ENCODE measurements at regions not wholly inside any gene's neighbourhood (a gene's known extent, or its start where the extent isn't known, plus 50 kb on each side); places are given as distances from the start of the nearest gene placed in this dataset.

- H3K4me3 ChIP-seq (ENCODE audit: extremely low read depth, insufficient read depth, low read length, poor library complexity, severe bottlenecking): no peak overlapping the region
- no peaks in the 10 kb centered on the region for H3K4me1 ChIP-seq (ENCODE audit: control insufficient read depth, insufficient read depth, low read length, poor library complexity, severe bottlenecking)
- H3K9me3 ChIP-seq (ENCODE audit: control insufficient read depth, low read length): no peaks in the 10 kb centered on the region
- H3K36me3 ChIP-seq (ENCODE audit: control insufficient read depth, insufficient read depth, low read length): no peaks in the 10 kb centered on the region
- H3K27ac ChIP-seq (ENCODE audit: low read depth, low read length, severe bottlenecking): no peak overlapping the region
- 80 to 81% methylated on average over 18 to 19 of the region's 27 CpGs for WGBS, 2 experiments (ENCODE audit: insufficient coverage in 2 of 2)
Measured at GRCh38 chr4:177728361-177729152, 286.3 kb upstream of the AGA start.

GRCh38 chr4:177729681-177730080 is 287.4 kb upstream of the AGA start:
- Histone ChIP-seq H3K36me3 (ENCODE audit: control insufficient read depth, insufficient read depth, low read length) (no peaks in the 10 kb centered on the region), H3K4me3 (ENCODE audit: extremely low read depth, insufficient read depth, low read length, poor library complexity, severe bottlenecking) (no peak overlapping the region), H3K27ac (ENCODE audit: low read depth, low read length, severe bottlenecking) (no peak overlapping the region), H3K4me1 (ENCODE audit: control insufficient read depth, insufficient read depth, low read length, poor library complexity, severe bottlenecking) (no peaks in the 10 kb centered on the region), H3K9me3 (ENCODE audit: control insufficient read depth, low read length) (no peaks in the 10 kb centered on the region)
- no CpG with 5 or more reads among the region's 3 CpGs for WGBS, 2 experiments (ENCODE audit: insufficient coverage in 2 of 2)

GRCh38 chr4:177737387-177737940 is 295.2 kb upstream of the AGA start:
- no peaks in the 10 kb centered on the region for H3K36me3 ChIP-seq (ENCODE audit: control insufficient read depth, insufficient read depth, low read length)
- H3K27ac ChIP-seq (ENCODE audit: low read depth, low read length, severe bottlenecking): no peak overlapping the region
- WGBS, 2 experiments (ENCODE audit: insufficient coverage in 2 of 2): 100% methylated on average over 1 of the region's 2 CpGs; no CpG with 5 or more reads in 1 of the 2 experiments
- no peak overlapping the region for H3K4me3 ChIP-seq (ENCODE audit: extremely low read depth, insufficient read depth, low read length, poor library complexity, severe bottlenecking)
- no peaks in the 10 kb centered on the region for H3K9me3 ChIP-seq (ENCODE audit: control insufficient read depth, low read length)
- H3K4me1 ChIP-seq (ENCODE audit: control insufficient read depth, insufficient read depth, low read length, poor library complexity, severe bottlenecking): no peaks in the 10 kb centered on the region

- Histone ChIP-seq H3K27ac (ENCODE audit: low read depth, low read length, severe bottlenecking) (no peak overlapping the region), H3K4me3 (ENCODE audit: extremely low read depth, insufficient read depth, low read length, poor library complexity, severe bottlenecking) (no peak overlapping the region), H3K36me3 (ENCODE audit: control insufficient read depth, insufficient read depth, low read length) (no peaks in the 10 kb centered on the region), H3K4me1 (ENCODE audit: control insufficient read depth, insufficient read depth, low read length, poor library complexity, severe bottlenecking) (no peaks in the 10 kb centered on the region), H3K9me3 (ENCODE audit: control insufficient read depth, low read length) (no peaks in the 10 kb centered on the region)
- no CpG with 5 or more reads among the region's 1 CpG for WGBS, 2 experiments (ENCODE audit: insufficient coverage in 2 of 2)
Measured at GRCh38 chr4:177740563-177740962, 298.3 kb upstream of the AGA start.

- H3K4me3 ChIP-seq (ENCODE audit: extremely low read depth, insufficient read depth, low read length, poor library complexity, severe bottlenecking): no peak overlapping the region
- 100% methylated on average over 1 of the region's 3 CpGs for WGBS, 2 experiments (ENCODE audit: insufficient coverage in 2 of 2)
- no peaks in the 10 kb centered on the region for H3K36me3 ChIP-seq (ENCODE audit: control insufficient read depth, insufficient read depth, low read length)
- no peaks in the 10 kb centered on the region for H3K4me1 ChIP-seq (ENCODE audit: control insufficient read depth, insufficient read depth, low read length, poor library complexity, severe bottlenecking)
- no peaks in the 10 kb centered on the region for H3K9me3 ChIP-seq (ENCODE audit: control insufficient read depth, low read length)
- H3K27ac ChIP-seq (ENCODE audit: low read depth, low read length, severe bottlenecking): no peak overlapping the region
Measured at GRCh38 chr4:177759729-177760128, 317.5 kb upstream of the AGA start.

DNA sequence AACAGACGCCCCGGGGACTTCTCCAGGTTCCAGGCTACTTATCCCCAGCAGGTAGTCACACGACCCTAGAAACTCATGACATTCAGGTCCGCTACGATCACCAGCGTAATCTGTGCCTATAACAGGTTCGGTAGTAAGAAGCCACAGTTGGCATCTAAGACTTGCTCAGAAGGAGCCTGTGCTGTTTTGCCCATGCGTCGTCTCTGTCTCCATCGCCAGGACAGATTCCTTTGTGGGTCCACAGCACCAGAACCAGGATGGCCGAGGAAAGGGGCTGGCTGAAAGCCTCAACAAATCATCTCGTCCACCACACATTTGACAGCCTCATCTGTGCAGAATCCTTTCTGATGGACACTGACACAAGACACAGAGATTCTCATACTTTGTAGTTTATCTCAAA is 319.5 kb upstream of the AGA start:
- Histone ChIP-seq H3K9me3 (ENCODE audit: control insufficient read depth, low read length) (no peaks in the 10 kb centered on the region), H3K4me1 (ENCODE audit: control insufficient read depth, insufficient read depth, low read length, poor library complexity, severe bottlenecking) (no peaks in the 10 kb centered on the region), H3K36me3 (ENCODE audit: control insufficient read depth, insufficient read depth, low read length) (no peaks in the 10 kb centered on the region), H3K27ac (ENCODE audit: low read depth, low read length, severe bottlenecking) (no peak overlapping the region), H3K4me3 (ENCODE audit: extremely low read depth, insufficient read depth, low read length, poor library complexity, severe bottlenecking) (no peak overlapping the region)
- 90 to 93% methylated on average over 11 to 12 of the region's 12 CpGs for WGBS, 2 experiments (ENCODE audit: insufficient coverage in 2 of 2)

- H3K4me3 ChIP-seq (ENCODE audit: extremely low read depth, insufficient read depth, low read length, poor library complexity, severe bottlenecking): no peak overlapping the region
- no peak overlapping the region for H3K27ac ChIP-seq (ENCODE audit: low read depth, low read length, severe bottlenecking)
- no peaks in the 10 kb centered on the region for H3K9me3 ChIP-seq (ENCODE audit: control insufficient read depth, low read length)
- no CpG with 5 or more reads among the region's 4 CpGs for WGBS, 2 experiments (ENCODE audit: insufficient coverage in 2 of 2)
- no peaks in the 10 kb centered on the region for H3K4me1 ChIP-seq (ENCODE audit: control insufficient read depth, insufficient read depth, low read length, poor library complexity, severe bottlenecking)
- H3K36me3 ChIP-seq (ENCODE audit: control insufficient read depth, insufficient read depth, low read length): no peaks in the 10 kb centered on the region
Measured at GRCh38 chr4:177769155-177769554, 326.9 kb upstream of the AGA start.

- no peaks in the 10 kb centered on the region for H3K36me3 ChIP-seq (ENCODE audit: control insufficient read depth, insufficient read depth, low read length)
- WGBS, 2 experiments (ENCODE audit: insufficient coverage in 2 of 2): 100% methylated on average over 1 of the region's 2 CpGs
- H3K4me3 ChIP-seq (ENCODE audit: extremely low read depth, insufficient read depth, low read length, poor library complexity, severe bottlenecking): no peak overlapping the region
- no peaks in the 10 kb centered on the region for H3K9me3 ChIP-seq (ENCODE audit: control insufficient read depth, low read length)
- H3K4me1 ChIP-seq (ENCODE audit: control insufficient read depth, insufficient read depth, low read length, poor library complexity, severe bottlenecking): no peaks in the 10 kb centered on the region
- H3K27ac ChIP-seq (ENCODE audit: low read depth, low read length, severe bottlenecking): no peak overlapping the region
Measured at GRCh38 chr4:177770776-177771175, 328.5 kb upstream of the AGA start.

DNA sequence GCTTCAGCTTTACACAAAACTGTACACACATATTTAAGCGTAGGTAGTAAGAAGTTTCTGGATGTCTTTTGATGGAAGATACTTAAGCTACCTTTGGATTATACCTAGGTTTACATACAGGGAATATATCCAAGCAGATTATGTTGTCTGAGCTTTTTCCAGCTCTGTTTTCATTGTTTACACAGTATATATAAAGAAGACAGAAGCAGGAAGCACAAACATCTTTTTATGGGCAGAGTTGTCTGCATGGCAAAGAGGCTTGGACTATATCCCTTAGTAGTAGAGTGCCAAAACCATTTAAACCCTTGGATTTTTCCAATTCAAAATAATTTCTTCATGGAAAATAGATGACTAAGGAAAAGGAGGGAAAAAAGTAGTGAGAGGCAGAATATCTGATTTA is 329.4 kb upstream of the AGA start:
- Histone ChIP-seq H3K4me1 (ENCODE audit: control insufficient read depth, insufficient read depth, low read length, poor library complexity, severe bottlenecking) (no peaks in the 10 kb centered on the region), H3K4me3 (ENCODE audit: extremely low read depth, insufficient read depth, low read length, poor library complexity, severe bottlenecking) (no peak overlapping the region), H3K36me3 (ENCODE audit: control insufficient read depth, insufficient read depth, low read length) (no peaks in the 10 kb centered on the region), H3K27ac (ENCODE audit: low read depth, low read length, severe bottlenecking) (no peak overlapping the region), H3K9me3 (ENCODE audit: control insufficient read depth, low read length) (no peaks in the 10 kb centered on the region)
- WGBS, 2 experiments (ENCODE audit: insufficient coverage in 2 of 2): no CpG with 5 or more reads among the region's 1 CpG

GRCh38 chr4:177778623-177779022 is 336.4 kb upstream of the AGA start:
- H3K36me3 ChIP-seq (ENCODE audit: control insufficient read depth, insufficient read depth, low read length): no peaks in the 10 kb centered on the region
- no peaks in the 10 kb centered on the region for H3K9me3 ChIP-seq (ENCODE audit: control insufficient read depth, low read length)
- H3K4me1 ChIP-seq (ENCODE audit: control insufficient read depth, insufficient read depth, low read length, poor library complexity, severe bottlenecking): no peaks in the 10 kb centered on the region
- no peak overlapping the region for H3K4me3 ChIP-seq (ENCODE audit: extremely low read depth, insufficient read depth, low read length, poor library complexity, severe bottlenecking)
- WGBS, 2 experiments (ENCODE audit: insufficient coverage in 2 of 2): no CpG with 5 or more reads among the region's 2 CpGs
- H3K27ac ChIP-seq (ENCODE audit: low read depth, low read length, severe bottlenecking): no peak overlapping the region

DNA sequence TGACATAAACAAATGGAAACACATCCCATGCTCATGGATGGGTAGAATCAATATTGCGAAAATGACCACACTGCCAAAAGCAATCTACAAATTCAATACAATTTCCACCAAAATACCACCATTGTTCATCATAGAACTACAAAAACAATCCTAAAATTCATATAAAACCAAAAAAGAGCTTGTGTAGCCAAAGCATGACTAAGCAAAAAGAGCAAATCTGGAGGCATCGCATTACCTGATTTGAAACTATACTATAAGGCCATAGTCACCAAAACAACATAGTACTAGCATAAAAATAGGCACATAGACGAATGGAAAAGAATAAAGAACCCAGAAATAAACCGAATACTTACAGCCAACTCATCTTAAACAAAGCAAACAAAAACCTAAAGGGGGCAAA is 342.8 kb upstream of the AGA start:
- no peaks in the 10 kb centered on the region for H3K9me3 ChIP-seq (ENCODE audit: control insufficient read depth, low read length)
- WGBS, 2 experiments (ENCODE audit: insufficient coverage in 2 of 2): 88 to 90% methylated on average over 1 to 2 of the region's 4 CpGs
- H3K4me1 ChIP-seq (ENCODE audit: control insufficient read depth, insufficient read depth, low read length, poor library complexity, severe bottlenecking): peaks cover 4% of the 10 kb centered on the region
- no peak overlapping the region for H3K4me3 ChIP-seq (ENCODE audit: extremely low read depth, insufficient read depth, low read length, poor library complexity, severe bottlenecking)
- no peak overlapping the region for H3K27ac ChIP-seq (ENCODE audit: low read depth, low read length, severe bottlenecking)
- no peaks in the 10 kb centered on the region for H3K36me3 ChIP-seq (ENCODE audit: control insufficient read depth, insufficient read depth, low read length)

All from mesodermal cell (in vitro differentiated cells).